C4-2B (cell line): ENCODE measurements at regions not wholly inside any gene's neighbourhood (a gene's known extent, or its start where the extent isn't known, plus 50 kb on each side); places are given as distances from the start of the nearest gene placed in this dataset.

ENCODE experiments used
- H3K27ac ChIP-seq: fragments of 450-650 bp; 2 replicates; pipeline ENCODE4 v1.5.1; 2017
- ZFX ChIP-seq: fragments of 450-650 bp; IDR thresholded peaks from 2 replicates; pipeline ENCODE4 v1.6.1; 2017
- TF ChIP-seq, protein P1 (sequence below): fragments of 450-650 bp; conservative IDR thresholded peaks from 2 replicates; pipeline ENCODE4 v1.5.1; 2017; ENCODE audit warnings: mild to moderate bottlenecking

DNA sequence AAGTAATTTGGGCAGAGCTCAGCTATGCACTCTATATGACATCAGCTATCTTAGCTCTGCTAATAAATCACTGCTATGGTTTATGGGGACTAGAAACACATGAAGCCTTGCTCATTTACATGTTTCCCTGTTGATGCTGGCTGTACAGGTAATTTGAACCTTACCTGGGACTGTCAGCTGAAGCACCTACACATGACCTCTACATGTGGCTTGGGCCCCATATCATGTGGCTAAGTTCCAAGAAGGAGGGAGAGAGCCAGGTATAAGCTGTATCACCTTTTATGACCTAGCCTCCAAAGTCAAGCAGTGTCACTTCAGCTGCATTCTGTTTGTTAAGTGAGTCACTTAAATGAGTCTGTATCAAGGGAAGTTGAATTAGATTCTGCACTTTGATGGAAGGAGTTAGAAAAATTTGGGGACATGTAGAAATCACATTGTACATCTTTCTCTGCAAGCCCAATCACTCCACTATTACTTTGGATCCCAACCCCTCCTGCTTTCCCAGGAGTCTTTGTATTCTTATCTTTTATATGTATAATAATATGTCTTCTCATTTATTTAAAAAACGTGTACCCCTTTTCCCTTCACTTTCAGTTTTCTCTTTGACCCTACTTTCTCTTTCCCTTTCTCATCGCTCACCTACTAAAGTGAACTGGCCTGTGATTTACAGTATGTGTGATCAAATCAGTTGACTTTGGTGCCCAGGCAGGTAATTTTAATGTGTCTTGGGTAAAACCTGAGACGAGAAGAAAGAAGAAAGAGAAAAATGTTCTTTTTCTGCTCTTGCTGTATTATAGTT is 53.4 kb upstream of the PRKACB start:
- no peak overlapping the region for H3K27ac ChIP-seq

DNA sequence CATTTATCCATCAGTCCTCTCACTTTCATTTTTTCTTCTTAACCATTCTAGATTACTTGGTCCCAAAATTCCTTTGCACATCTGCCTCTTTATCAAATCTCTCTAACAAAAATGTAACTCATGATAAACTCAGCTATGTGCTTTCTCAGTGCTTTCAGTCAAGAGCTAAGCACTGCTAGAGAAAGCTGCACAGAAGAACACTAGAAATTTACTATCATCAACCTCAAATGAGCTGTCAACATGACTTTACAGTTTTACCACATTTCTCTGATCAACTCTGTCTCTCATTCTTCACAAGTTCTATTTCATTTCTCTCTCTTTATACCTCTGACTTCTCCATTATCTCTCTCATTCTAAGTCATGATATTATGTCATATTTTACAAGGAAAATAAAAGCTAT is 54.2 kb upstream of the PRKACB start:
- TF ChIP-seq ZFX, result no peak
- H3K27ac ChIP-seq, result no peak overlapping the region

More for the DNA sequence above, 53.4 kb upstream of the PRKACB start:
- no peak for TF ChIP-seq ZFX
- TF ChIP-seq, protein P1, sequence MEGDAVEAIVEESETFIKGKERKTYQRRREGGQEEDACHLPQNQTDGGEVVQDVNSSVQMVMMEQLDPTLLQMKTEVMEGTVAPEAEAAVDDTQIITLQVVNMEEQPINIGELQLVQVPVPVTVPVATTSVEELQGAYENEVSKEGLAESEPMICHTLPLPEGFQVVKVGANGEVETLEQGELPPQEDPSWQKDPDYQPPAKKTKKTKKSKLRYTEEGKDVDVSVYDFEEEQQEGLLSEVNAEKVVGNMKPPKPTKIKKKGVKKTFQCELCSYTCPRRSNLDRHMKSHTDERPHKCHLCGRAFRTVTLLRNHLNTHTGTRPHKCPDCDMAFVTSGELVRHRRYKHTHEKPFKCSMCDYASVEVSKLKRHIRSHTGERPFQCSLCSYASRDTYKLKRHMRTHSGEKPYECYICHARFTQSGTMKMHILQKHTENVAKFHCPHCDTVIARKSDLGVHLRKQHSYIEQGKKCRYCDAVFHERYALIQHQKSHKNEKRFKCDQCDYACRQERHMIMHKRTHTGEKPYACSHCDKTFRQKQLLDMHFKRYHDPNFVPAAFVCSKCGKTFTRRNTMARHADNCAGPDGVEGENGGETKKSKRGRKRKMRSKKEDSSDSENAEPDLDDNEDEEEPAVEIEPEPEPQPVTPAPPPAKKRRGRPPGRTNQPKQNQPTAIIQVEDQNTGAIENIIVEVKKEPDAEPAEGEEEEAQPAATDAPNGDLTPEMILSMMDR, result no peak

DNA sequence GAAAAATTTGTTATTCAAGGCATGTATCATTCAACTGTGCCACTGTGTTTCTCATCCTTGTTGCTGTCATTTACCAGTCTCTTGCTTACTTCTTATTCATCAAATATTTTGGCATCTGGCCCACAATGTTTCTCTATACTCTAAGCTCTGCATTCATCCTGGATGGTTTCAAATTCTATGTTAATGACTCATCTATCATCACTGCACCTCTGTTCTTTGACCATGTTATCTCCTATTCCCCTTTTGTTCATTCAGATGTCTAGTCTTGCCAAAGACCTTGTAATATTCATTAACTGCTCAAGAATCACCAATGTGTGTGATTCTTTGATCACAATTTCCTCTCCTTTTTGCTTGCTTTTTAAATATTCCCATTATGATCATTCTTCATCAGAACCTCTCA is 54.6 kb upstream of the PRKACB start:
- H3K27ac ChIP-seq, result no peak overlapping the region
- TF ChIP-seq, protein P1, result no peak
- TF ChIP-seq ZFX, result no peak

DNA sequence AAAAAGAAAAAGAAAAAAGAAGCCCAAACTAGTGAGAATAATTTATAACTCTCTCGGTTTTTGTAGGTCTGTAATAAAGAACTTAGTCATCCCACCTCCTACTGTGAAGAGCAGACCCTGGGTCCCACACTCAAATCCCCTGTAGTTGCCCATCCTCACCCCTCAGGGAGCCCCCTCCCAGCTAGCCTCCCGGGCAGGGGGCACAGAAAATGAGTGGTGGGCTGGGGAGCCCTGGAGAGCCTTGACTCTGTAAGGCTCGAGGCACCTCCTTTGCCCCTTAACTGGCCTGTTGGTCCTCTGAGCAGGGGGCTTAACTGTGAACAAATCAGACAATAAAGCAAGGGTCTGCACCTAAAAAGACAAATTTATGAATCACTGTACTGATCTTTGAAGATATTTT is 57.5 kb upstream of the PRKACB start:
- TF ChIP-seq ZFX, result no peak
- TF ChIP-seq, protein P1, result no peak
- H3K27ac ChIP-seq, result no peak overlapping the region

DNA sequence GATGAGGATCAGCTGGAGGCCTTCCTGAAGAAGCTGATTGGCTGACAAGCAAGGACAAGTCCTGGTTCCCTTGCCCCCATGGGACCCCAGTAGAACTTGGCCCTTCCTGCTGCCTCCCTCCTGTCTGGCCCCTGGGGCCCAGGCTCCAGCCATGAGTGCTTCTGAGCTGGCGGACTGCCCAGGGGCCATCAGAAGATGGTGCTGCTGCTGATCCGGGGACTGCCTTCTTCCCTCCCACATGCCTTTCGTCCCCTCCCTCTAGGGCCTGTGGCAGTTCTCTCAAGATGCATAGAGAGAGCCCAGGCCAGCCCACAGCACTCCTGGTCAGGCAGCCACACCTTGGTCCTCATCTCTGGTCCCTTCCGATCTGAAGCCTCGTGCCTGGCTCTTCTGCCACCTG is 57.9 kb upstream of the PRKACB start:
- TF ChIP-seq, protein P1, result no peak
- TF ChIP-seq ZFX, result no peak
- no peak overlapping the region for H3K27ac ChIP-seq

DNA sequence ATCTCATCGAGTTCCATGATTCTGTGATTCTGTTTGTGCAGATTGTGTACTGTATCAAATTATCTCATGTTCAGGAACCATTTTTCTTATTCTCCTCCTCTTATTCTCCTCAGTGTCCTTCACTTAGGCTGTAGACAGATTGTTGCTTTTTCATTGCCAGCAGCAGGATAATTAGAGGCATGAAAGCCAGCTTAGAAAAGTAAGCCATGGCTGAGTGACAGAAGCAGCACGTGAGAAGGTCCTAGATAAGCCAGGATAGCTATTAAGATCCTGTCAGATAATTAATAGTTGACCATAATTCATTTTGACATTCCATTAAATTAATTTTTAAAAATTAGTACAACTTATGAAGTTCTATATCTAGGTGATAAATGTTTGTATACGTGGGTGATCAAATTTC is 60.8 kb upstream of the PRKACB start:
- no peak overlapping the region for H3K27ac ChIP-seq

DNA sequence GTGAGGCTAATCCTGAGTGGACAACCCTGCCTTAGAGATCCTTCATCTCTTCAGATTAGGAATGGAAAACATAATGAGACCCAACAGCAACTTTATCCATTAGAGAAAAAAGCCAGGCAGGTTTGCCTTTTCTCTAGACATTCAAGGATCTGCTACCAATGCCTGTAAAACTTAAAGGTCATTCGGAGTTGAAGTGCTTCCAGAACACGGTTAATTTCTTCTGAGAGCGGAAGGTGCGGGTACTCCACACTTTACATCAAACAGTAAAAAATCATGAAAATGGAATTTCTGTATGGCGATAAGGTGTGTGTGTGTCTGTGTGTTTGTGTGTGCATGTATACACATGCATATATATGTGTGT is 65.2 kb upstream of the PRKACB start:
- H3K27ac ChIP-seq, result peak overlapping the region; percentile 77; the same call in 1 of the 2 replicates
- TF ChIP-seq, protein P1, result no peak
- no peak for TF ChIP-seq ZFX

More for the DNA sequence above, 60.8 kb upstream of the PRKACB start:
- TF ChIP-seq, protein P1, result no peak
- TF ChIP-seq ZFX, result no peak
